Endothelial cell of umbilical vein (primary cell): ENCODE measurements at regions not wholly inside any gene's neighbourhood (a gene's known extent, or its start where the extent isn't known, plus 50 kb on each side); places are given as distances from the start of the nearest gene placed in this dataset.

Experiments used
- BruUV-seq: library from RNA; stranded (reverse); fragments of 400-500 nt; replicated peaks from 2 replicates; lab custom pipeline; 2021; lab: Mats Ljungman, UMichigan
- CTCF ChIA-PET: fragments of 300-600, 350-600 bp; sonication (Branson Sonifier 250); formaldehyde crosslinking; loops from one replicate; lab custom pipeline; 2021; ENCODE audit warnings: antibody characterized with exemption, inconsistent platforms; lab: Charles Lee
- POLR2A ChIA-PET: fragments of 300-600, 350-600 bp; sonication (Branson Sonifier 250); formaldehyde crosslinking; loops from one replicate; lab custom pipeline; 2021; ENCODE audit warnings: antibody characterized with exemption, inconsistent platforms; lab: Charles Lee
- DNase-seq: peaks from one replicate; pipeline ENCODE4 v3.0.0-alpha.2; 2011; ENCODE audit warnings: low read depth, low spot score
- FAIRE-seq: peaks from 2 replicates; lab custom pipeline; 2011; peaks lifted over from hg19 to GRCh38; lab: Jason Lieb, UNC
- H2AFZ ChIP-seq: 2 replicates; pipeline ENCODE4 v1.6.0; 2012; ENCODE audit warnings: low read depth, low read length, control low read depth, inconsistent platforms
- H3K27ac ChIP-seq: 2 replicates; pipeline ENCODE4 v1.5.1; 2011; ENCODE audit warnings: low read depth, mild to moderate bottlenecking, control low read depth, low read length, moderate library complexity; ENCODE audit not compliant: insufficient read depth
- H3K27me3 ChIP-seq, 2 experiments: 2 replicates each; pipeline versions ENCODE4 v1.6.0 to v1.6.1; 2011; ENCODE audit warnings: low read length in 2 of 2, mixed read lengths in 1 of 2; ENCODE audit not compliant: control insufficient read depth in 2 of 2, insufficient read depth in 2 of 2
- H3K36me3 ChIP-seq, 2 experiments: 2 replicates in 1 of 2; 3 replicates in 1 of 2; pipeline ENCODE4 v1.5.1; 2011; ENCODE audit warnings: low read length in 2 of 2, mild to moderate bottlenecking in 1 of 2, moderate library complexity in 1 of 2; ENCODE audit not compliant: control insufficient read depth in 2 of 2, insufficient read depth in 2 of 2; ENCODE audit errors: extremely low read depth in 1 of 2
- H3K4me1 ChIP-seq: 3 replicates; pipeline ENCODE4 v1.5.1; 2011; ENCODE audit warnings: mild to moderate bottlenecking, low read length; ENCODE audit not compliant: control insufficient read depth, insufficient read depth; ENCODE audit errors: extremely low read depth
- H3K4me2 ChIP-seq: 2 replicates; pipeline ENCODE4 v1.6.1; 2011; ENCODE audit warnings: low read length, control low read depth, mixed read lengths; ENCODE audit not compliant: insufficient read depth
- H3K4me3 ChIP-seq, 3 experiments: fragments of 200-600 bp in 1 of 3; sonication (generic), shearing (Covaris generic) in 1 of 3; replicated peaks in 1 of 3; 2 replicates each; pipeline ENCODE4 v1.5.1; 2011 to 2016; ENCODE audit warnings: control low read depth in 3 of 3, low read length in 3 of 3, mild to moderate bottlenecking in 2 of 3, inconsistent platforms in 1 of 3, low read depth in 1 of 3, moderate library complexity in 1 of 3; ENCODE audit not compliant: insufficient read depth in 1 of 3
- H3K79me2 ChIP-seq: 2 replicates; pipeline ENCODE4 v1.6.0; 2012; ENCODE audit warnings: low read length, inconsistent platforms; ENCODE audit not compliant: control insufficient read depth, insufficient read depth
- H3K9ac ChIP-seq: replicated peaks from 2 replicates; pipeline ENCODE3; 2011; ENCODE audit warnings: low read length, control low read depth; ENCODE audit not compliant: insufficient read depth; ENCODE audit errors: extremely low read depth
- H3K9me1 ChIP-seq: replicated peaks from 3 replicates; pipeline ENCODE4 v1.6.0; 2011; ENCODE audit warnings: mild to moderate bottlenecking, low read length; ENCODE audit not compliant: control insufficient read depth, insufficient read depth; ENCODE audit errors: extremely low read depth
- H3K9me3 ChIP-seq: replicated peaks from 2 replicates; pipeline ENCODE4 v1.5.1; 2012; ENCODE audit warnings: low read length, inconsistent platforms; ENCODE audit not compliant: control insufficient read depth, insufficient read depth
- H4K20me1 ChIP-seq: replicated peaks from 2 replicates; pipeline ENCODE3; 2011; ENCODE audit warnings: mild to moderate bottlenecking, low read length; ENCODE audit not compliant: control insufficient read depth, insufficient read depth; ENCODE audit errors: extremely low read depth
- EZH2 ChIP-seq: IDR thresholded peaks from 2 replicates; pipeline ENCODE4 v1.6.1; 2012; ENCODE audit warnings: borderline replicate concordance, low read depth, mild to moderate bottlenecking, moderate library complexity, low read length, inconsistent platforms; ENCODE audit not compliant: severe bottlenecking
- FOS ChIP-seq: IDR thresholded peaks from 2 replicates; pipeline ENCODE4 v1.6.1; 2011; ENCODE audit warnings: mild to moderate bottlenecking, low read length, moderate library complexity, borderline replicate concordance; ENCODE audit not compliant: insufficient read depth
- GATA2 ChIP-seq: IDR thresholded peaks from 2 replicates; pipeline ENCODE4 v1.7.0; 2011; ENCODE audit warnings: low read depth, mild to moderate bottlenecking, moderate library complexity, mixed read lengths, low read length; ENCODE audit not compliant: insufficient read length, insufficient read depth
- JUN ChIP-seq: IDR thresholded peaks from 2 replicates; pipeline ENCODE4 v1.6.1; 2011; ENCODE audit warnings: borderline replicate concordance, low read depth; ENCODE audit not compliant: insufficient read length, insufficient read depth
- MAX ChIP-seq: IDR thresholded peaks from 2 replicates; pipeline ENCODE4 v1.6.1; 2011; ENCODE audit not compliant: insufficient read depth, insufficient read length
- MYC ChIP-seq: IDR thresholded peaks from one replicate; pipeline ENCODE4 v1.6.1; 2011; ENCODE audit warnings: mild to moderate bottlenecking, low read depth, low read length
- POLR2A ChIP-seq: IDR thresholded peaks from 2 replicates; pipeline ENCODE4 v1.6.1; 2012; ENCODE audit warnings: low read depth, mild to moderate bottlenecking, control low read depth, low read length
- POLR2AphosphoS5 ChIP-seq: IDR thresholded peaks from 2 replicates; pipeline ENCODE4 v1.6.1; 2012; ENCODE audit warnings: low read depth, mild to moderate bottlenecking, control low read depth, low read length, moderate library complexity; ENCODE audit not compliant: insufficient read depth
- dilution Hi-C: fragments of 300-500 bp; cut with MboI; formaldehyde crosslinking; loops from one replicate; pipeline ENCODE4 v1.15.0; 2019; ENCODE audit warnings: low sequenced_read_pairs; ENCODE audit not compliant: extremely low pct_ligation_motif_present
- intact Hi-C: fragments of 100-400 bp; cut with micrococcal nuclease; formaldehyde crosslinking; loops from one replicate; pipeline ENCODE4 v1.10.0; 2022
- TF ChIP-seq, protein P1 (sequence below), 2 donors: IDR thresholded peaks; 1 replicate in 1 of 2; 2 replicates in 1 of 2; pipeline ENCODE4 v1.5.1; 2011; ENCODE audit warnings: low read length in 2 of 2, mild to moderate bottlenecking in 2 of 2, moderate library complexity in 2 of 2, control low read depth in 1 of 2, inconsistent platforms in 1 of 2, low read depth in 1 of 2; ENCODE audit not compliant: insufficient read depth in 1 of 2; ENCODE audit errors: extremely low read depth in 1 of 2

DNA sequence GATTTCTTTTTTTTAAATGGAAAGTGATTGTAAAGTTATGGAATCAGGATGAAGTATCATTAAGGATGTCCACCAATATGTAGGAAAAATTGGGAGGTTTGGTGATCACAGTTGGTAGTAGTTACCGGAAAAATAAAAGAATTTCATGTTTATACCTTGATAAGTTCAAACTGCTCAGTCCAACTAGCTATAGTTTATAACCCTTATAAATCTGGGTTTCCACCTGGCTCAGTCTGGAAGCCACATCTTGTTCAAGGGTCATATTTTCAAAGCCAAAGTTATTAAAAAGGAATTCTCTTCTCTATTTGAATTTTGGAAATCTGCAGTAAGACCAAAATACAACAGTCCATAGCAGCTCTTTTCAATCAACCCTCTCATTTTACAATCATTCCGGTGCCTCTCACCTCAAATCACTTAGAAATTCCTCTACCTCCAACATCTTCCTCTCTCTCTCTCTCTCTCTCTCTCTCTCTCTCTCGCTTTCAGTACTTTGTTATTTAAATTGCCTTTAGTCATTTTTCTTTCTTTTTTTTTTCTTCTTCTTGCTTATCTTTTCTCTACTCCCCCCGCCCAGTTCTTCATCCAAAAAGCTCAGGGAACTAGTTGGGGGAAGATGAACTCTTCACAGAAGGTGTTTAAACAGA is 186.2 kb upstream of the TBC1D5 start:
- no peak overlapping the region for H3K4me2 ChIP-seq
- intact Hi-C loops: no loop called here
- no peaks in the 10 kb centered on the region for H3K9me1 ChIP-seq
- H3K9me3 ChIP-seq: no peaks in the 10 kb centered on the region
- no peak overlapping the region for H3K9ac ChIP-seq
- H2AFZ ChIP-seq: no peak overlapping the region
- FAIRE-seq (no peak), DNase-seq (no peak)
- H3K27me3 ChIP-seq: no peaks in the 10 kb centered on the region
- H3K4me3 ChIP-seq: no peak overlapping the region
- no peak for TF ChIP-seq GATA2
- TF ChIP-seq, protein P1, sequence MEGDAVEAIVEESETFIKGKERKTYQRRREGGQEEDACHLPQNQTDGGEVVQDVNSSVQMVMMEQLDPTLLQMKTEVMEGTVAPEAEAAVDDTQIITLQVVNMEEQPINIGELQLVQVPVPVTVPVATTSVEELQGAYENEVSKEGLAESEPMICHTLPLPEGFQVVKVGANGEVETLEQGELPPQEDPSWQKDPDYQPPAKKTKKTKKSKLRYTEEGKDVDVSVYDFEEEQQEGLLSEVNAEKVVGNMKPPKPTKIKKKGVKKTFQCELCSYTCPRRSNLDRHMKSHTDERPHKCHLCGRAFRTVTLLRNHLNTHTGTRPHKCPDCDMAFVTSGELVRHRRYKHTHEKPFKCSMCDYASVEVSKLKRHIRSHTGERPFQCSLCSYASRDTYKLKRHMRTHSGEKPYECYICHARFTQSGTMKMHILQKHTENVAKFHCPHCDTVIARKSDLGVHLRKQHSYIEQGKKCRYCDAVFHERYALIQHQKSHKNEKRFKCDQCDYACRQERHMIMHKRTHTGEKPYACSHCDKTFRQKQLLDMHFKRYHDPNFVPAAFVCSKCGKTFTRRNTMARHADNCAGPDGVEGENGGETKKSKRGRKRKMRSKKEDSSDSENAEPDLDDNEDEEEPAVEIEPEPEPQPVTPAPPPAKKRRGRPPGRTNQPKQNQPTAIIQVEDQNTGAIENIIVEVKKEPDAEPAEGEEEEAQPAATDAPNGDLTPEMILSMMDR (IDR thresholded peaks at IDR 0.05; ENCODE audit: extremely low read depth in 1 of 2, insufficient read depth in 1 of 2, low read depth in 1 of 2, low read length in 2 of 2): no peak
- TF ChIP-seq MAX: no peak
- no peak for TF ChIP-seq POLR2AphosphoS5
- no peak for TF ChIP-seq JUN
- no peak for TF ChIP-seq FOS
- TF ChIP-seq POLR2A: no peak
- TF ChIP-seq EZH2: no peak
- TF ChIP-seq MYC: no peak
- H3K36me3 ChIP-seq: no peaks in the 10 kb centered on the region
- H3K79me2 ChIP-seq: no peaks in the 10 kb centered on the region
- ChIA-PET CTCF (no interaction called here), POLR2A (no interaction called here)
- H3K4me1 ChIP-seq: no peaks in the 10 kb centered on the region
- H4K20me1 ChIP-seq: no peaks in the 10 kb centered on the region
- H3K27ac ChIP-seq: no peak overlapping the region
- no TSS peak for BruUV-seq
- dilution Hi-C loops: no loop called here
